T-helper 2 cell treated with Interferon-gamma antibody and Interleukin-4, amounts not matched to agents 5 μg/mL and 100 μg/mL, for 36 hours (primary cell): ENCODE measurements at regions not wholly inside any gene's neighbourhood (a gene's known extent, or its start where the extent isn't known, plus 50 kb on each side); places are given as distances from the start of the nearest gene placed in this dataset.
"Not testable (repeated sequence)": the region's sequence is repeated elsewhere in the genome, so short reads cannot be mapped to it uniquely, and the experiment has no call there.

Experiments
- DNase-seq: peaks from one replicate; pipeline ENCODE4 v3.0.0; 2021; ENCODE audit warnings: low spot score
- H3K27ac Mint-ChIP-seq: one replicate; pipeline ENCODE4 v1.8.0; 2021; ENCODE audit warnings: mild to moderate bottlenecking, mixed read lengths
- H3K27me3 Mint-ChIP-seq: one replicate; pipeline ENCODE4 v1.8.0; 2021; ENCODE audit warnings: low read depth, mixed read lengths
- H3K36me3 Mint-ChIP-seq: one replicate; pipeline ENCODE4 v1.8.0; 2021; ENCODE audit warnings: low read depth, mixed read lengths
- H3K4me1 Mint-ChIP-seq: one replicate; pipeline ENCODE4 v1.8.0; 2021; ENCODE audit warnings: low read depth, mixed read lengths
- H3K4me3 Mint-ChIP-seq: one replicate; pipeline ENCODE4 v1.8.0; 2022; ENCODE audit warnings: mild to moderate bottlenecking, moderate library complexity, mixed read lengths
- H3K9me3 Mint-ChIP-seq: one replicate; pipeline ENCODE4 v1.8.0; 2021; ENCODE audit warnings: mixed read lengths

DNA sequence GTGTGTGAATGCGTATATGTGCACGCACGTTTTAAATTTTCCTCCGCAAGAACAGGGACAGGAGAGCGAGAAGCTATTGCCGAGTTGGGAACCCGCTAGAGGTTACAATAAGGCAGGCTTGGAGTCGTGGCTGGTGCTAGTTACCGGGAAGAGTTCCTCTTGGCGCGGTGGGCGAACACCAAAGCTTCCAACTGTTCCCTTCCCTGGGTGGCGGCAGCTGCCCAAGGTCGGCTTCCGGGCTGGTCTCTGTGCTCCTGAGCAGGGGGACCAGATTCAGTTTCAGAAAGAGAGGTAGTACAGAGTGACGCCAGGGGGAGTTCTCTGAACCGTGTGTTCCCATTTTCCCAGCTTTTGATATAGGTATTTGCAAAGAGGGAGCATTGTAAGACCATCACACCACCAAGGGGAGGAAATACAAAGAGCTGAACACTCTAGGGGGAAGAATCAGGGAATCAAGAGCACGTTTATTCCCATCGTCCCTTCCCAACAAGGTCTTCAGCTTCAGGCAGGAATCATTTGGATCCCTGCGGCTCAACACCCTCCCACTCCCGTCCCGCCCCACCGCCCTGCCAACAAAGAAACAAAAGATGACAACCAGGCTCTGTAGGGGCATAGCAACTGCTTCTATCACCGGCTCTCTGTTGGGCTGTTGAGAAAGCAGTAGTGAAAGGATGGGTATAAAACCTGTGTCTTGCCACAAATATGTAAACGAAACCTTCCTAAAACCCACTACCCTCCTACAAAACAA, 113.6 kb upstream of the TEX13C start:
- DNase-seq = no peak
- peaks cover 52% of the 10 kb centered on the region for H3K27me3 Mint-ChIP-seq
- H3K27ac Mint-ChIP-seq = no peak overlapping the region
- peak overlapping the region; percentile 82 for H3K4me3 Mint-ChIP-seq
- no peaks in the 10 kb centered on the region for H3K36me3 Mint-ChIP-seq
- H3K9me3 Mint-ChIP-seq = no peaks in the 10 kb centered on the region
- peaks cover 17% of the 10 kb centered on the region for H3K4me1 Mint-ChIP-seq

DNA sequence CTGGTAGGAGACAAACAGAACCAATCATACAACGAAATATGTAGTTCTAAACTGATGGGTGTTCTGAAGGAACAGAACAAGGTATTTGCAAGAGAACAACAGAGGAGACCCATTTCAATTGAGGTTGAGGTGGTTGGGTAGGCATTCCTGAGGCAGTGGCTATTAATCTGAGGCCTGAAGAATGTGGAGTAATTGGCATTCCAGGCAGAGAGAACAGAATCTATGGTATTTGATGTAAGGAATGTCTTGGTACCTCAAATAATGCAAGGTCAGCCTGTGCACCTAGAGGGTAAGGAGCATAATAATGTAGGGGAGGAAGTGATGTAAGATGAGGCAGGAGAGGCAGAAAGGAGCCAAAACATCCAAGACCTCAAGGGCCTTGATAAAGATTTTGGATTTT, 109.5 kb upstream of the TEX13C start:
- no peaks in the 10 kb centered on the region for H3K36me3 Mint-ChIP-seq
- H3K4me1 Mint-ChIP-seq = peaks cover 7% of the 10 kb centered on the region
- H3K9me3 Mint-ChIP-seq = no peaks in the 10 kb centered on the region
- no peak overlapping the region for H3K27ac Mint-ChIP-seq
- H3K27me3 Mint-ChIP-seq = peaks cover 21% of the 10 kb centered on the region
- H3K4me3 Mint-ChIP-seq = no peak overlapping the region
- no peak for DNase-seq

DNA sequence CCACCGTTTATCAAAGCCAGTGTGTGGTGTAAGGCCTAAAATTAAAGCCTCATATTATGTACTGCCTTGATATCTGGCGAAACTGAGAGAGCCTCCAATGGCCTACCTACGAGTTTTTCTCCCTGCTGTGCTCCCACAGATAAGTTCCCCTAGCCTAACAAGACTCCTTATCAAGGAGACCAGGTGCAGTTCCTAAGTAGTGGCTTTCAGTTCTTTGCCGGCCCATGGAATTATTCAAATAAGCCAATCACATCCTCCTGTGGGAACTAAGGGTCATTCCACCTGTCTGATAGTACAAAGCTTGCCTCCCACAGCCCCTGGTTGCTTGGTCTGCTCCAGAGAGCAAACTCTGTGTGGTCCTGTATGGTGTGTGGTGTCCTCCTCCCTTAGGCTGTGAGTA, 99.8 kb upstream of the TEX13C start:
- Mint-ChIP-seq H3K9me3 (no peaks in the 10 kb centered on the region), H3K27ac (no peak overlapping the region), H3K27me3 (no peaks in the 10 kb centered on the region), H3K4me1 (no peaks in the 10 kb centered on the region), H3K4me3 (no peak overlapping the region), H3K36me3 (no peaks in the 10 kb centered on the region)
- DNase-seq = no peak

DNA sequence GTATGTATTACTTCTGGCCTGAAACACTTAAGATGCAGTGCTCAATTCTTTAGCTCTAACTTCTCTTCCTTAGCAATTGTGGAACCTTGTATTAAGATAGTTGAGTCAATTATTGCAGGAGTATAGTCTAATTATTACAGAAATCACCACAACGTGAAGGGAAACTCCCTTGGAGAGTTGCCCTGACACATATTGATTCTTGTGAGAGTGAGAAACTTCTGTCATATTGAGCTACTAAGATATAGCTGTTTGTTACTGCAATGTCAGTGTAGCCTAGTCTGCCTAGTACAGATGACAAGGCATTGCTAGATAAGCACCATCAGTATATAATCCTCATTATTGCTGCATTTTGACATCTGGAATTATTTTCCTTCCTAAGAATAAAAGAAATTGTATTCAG, 82.7 kb upstream of the TEX13C start:
- DNase-seq = no peak
- Mint-ChIP-seq H3K4me3 (no peak overlapping the region), H3K36me3 (no peaks in the 10 kb centered on the region), H3K4me1 (no peaks in the 10 kb centered on the region), H3K27me3 (no peaks in the 10 kb centered on the region), H3K9me3 (no peaks in the 10 kb centered on the region), H3K27ac (no peak overlapping the region)

DNA sequence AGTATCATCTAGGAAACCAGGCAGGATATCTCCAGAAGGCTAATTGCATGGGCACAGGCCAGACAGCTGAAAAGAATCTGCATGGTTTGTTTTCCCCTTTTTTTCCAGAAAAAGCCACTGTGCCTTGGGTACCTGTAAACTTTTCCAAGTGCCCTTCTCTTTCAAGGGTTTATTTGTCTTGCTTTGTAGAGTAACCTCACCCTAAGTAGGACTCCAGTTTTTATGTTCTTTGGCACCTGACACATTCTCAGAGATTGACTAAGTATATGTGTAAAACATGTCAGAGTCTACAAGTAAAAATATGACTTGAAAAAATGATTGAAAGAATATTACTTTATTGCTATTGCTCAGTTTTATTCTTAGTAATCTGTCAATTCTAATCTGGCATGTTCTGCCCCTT, 70.7 kb upstream of the TEX13C start:
- Mint-ChIP-seq H3K27ac (no peak overlapping the region), H3K4me1 (no peaks in the 10 kb centered on the region), H3K9me3 (no peaks in the 10 kb centered on the region), H3K27me3 (no peaks in the 10 kb centered on the region), H3K36me3 (no peaks in the 10 kb centered on the region), H3K4me3 (no peak overlapping the region)
- DNase-seq = no peak

DNA sequence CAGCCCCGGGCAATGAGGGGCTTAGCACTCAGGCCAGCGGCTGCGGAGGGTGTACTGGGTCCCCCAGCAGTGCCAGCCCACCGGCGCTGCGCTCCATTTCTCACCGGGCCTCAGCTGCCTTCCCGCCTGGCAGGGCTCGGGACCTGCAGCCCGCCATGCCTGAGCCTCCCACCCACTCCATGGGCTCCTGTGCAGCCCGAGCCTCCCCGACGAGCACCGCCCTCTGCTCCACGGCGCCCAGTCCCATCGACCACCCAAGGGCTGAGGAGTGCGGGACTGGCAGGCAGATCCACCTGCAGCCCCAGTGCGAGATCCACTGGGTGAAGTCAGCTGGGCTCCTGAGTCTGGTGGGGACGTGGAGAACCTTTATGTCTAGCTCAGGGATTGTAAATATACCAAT, 63.9 kb upstream of the TEX13C start:
- H3K27ac Mint-ChIP-seq, DNase-seq, H3K9me3 Mint-ChIP-seq, H3K4me3 Mint-ChIP-seq, H3K4me1 Mint-ChIP-seq, H3K36me3 Mint-ChIP-seq, H3K27me3 Mint-ChIP-seq: not testable (repeated sequence)

DNA sequence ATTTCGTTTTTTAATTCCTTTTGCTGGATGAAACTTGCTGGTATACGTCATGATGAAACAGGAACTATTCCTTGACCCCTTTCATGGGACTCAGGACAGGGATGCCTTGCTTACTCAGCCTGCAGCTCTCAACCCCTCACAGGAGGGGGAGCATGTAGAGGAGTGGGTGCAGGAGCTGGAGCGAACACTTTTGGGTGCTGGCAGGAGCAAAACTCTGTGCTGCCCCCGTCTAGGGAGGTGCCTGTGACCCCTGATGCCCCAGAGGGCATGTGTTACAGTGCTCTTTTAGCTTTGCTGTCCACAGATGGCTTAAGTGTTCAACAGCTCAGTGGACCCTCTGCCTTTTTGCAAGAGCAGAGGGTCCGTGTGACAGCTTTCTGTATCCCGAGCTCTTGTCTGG, 56.8 kb upstream of the TEX13C start:
- no peak overlapping the region for H3K27ac Mint-ChIP-seq

DNA sequence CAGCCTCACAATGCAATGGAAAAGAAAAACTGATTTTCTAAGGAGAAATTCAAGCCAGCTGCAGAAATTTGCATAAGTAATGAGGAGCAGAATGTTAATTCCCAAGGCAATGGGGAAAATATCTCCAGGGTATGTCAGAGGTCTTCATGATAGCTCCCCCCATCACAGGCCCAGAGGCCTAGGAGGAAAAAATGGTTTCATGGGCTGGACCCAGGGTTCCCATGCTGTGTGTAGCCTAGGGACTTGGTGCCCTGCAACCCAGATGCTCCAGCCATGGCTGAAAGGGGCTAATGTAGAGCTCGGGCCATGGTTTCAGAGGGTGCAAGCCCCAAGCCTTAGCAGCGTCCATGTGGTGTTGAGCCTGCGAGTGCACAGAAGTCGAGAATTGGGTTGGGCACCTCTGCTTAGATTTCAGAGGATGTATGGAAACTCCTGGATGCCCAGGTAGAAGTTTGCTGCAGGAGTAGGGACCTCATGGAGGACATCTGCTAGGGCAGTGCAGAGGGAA, 53.5 kb upstream of the TEX13C start:
- Mint-ChIP-seq H3K4me3 (no peak overlapping the region), H3K9me3 (peaks cover 6% of the 10 kb centered on the region), H3K27me3 (no peaks in the 10 kb centered on the region), H3K27ac (no peak overlapping the region), H3K36me3 (no peaks in the 10 kb centered on the region), H3K4me1 (no peaks in the 10 kb centered on the region)
- no peak for DNase-seq

More for the DNA sequence above, 56.8 kb upstream of the TEX13C start:
- H3K4me1 Mint-ChIP-seq = no peaks in the 10 kb centered on the region
- H3K4me3 Mint-ChIP-seq = no peak overlapping the region
- H3K36me3 Mint-ChIP-seq = no peaks in the 10 kb centered on the region
- no peak for DNase-seq
- H3K27me3 Mint-ChIP-seq = no peaks in the 10 kb centered on the region
- peaks cover 6% of the 10 kb centered on the region for H3K9me3 Mint-ChIP-seq
